K562 (cell line): ENCODE measurements at regions not wholly inside any gene's neighbourhood (a gene's known extent, or its start where the extent isn't known, plus 50 kb on each side); places are given as distances from the start of the nearest gene placed in this dataset.

Experiments used
- ATAC-seq: fragments of 200-7000 bp; cut with Tn5 transposase; 3 replicates; pipeline ENCODE4 v1.9.1; 2020; ENCODE audit warnings: moderate library complexity
- BruUV-seq: library from RNA; stranded (reverse); fragments of 400-500 nt; replicated peaks from 2 replicates; lab custom pipeline; 2021; lab: Mats Ljungman, UMichigan
- CTCF ChIA-PET: fragments of 300-600 bp; formaldehyde crosslinking; extraction: SDS; loops from one replicate; lab custom pipeline; 2021; ENCODE audit warnings: low intra/inter-chr PET ratio; lab: Yijun Ruan, JAX
- POLR2A ChIA-PET: fragments of 300-600, 350-650 bp; sonication (Branson Sonifier 250); formaldehyde crosslinking; extraction: SDS; loops from one replicate; lab custom pipeline; 2021; ENCODE audit warnings: antibody characterized with exemption, inconsistent platforms; lab: Yijun Ruan, JAX
- DNase-seq, 4 experiments: peaks; one replicate each; pipeline versions ENCODE4 v3.0.0 to v3.0.0-alpha.2; 2011 to 2018; ENCODE audit warnings: low spot score in 3 of 4, mixed read lengths in 3 of 4; ENCODE audit errors: extremely low read depth in 1 of 4
- FAIRE-seq: peaks from 2 replicates; lab custom pipeline; 2011; peaks lifted over from hg19 to GRCh38; lab: Jason Lieb, UNC
- H2AFZ ChIP-seq: 2 replicates; pipeline ENCODE4 v1.6.0; 2011; ENCODE audit warnings: low read depth, low read length, control low read depth, inconsistent platforms
- H3K27ac ChIP-seq: fragments of 200-600 bp; 3 replicates; pipeline ENCODE4 v1.8.0; 2011; ENCODE audit warnings: low read depth, mild to moderate bottlenecking, control low read depth, inconsistent platforms, low read length, moderate library complexity, mixed read lengths; ENCODE audit errors: extremely low read depth
- H3K27me3 ChIP-seq, 2 experiments: fragments of 300-600 bp in 1 of 2; 2 replicates in 1 of 2; 3 replicates in 1 of 2; pipeline versions ENCODE4 v1.6.0 to v1.8.0; 2011; ENCODE audit warnings: inconsistent platforms in 2 of 2, low read length in 2 of 2, mild to moderate bottlenecking in 1 of 2, mixed read lengths in 1 of 2, moderate library complexity in 1 of 2; ENCODE audit not compliant: control insufficient read depth in 2 of 2, insufficient read depth in 2 of 2
- H3K36me3 ChIP-seq: fragments of 300-600 bp; 3 replicates; pipeline ENCODE4 v1.8.0; 2011; ENCODE audit warnings: mild to moderate bottlenecking, low read length, inconsistent platforms; ENCODE audit not compliant: control insufficient read depth, insufficient read depth
- H3K4me1 ChIP-seq, 2 experiments: fragments of 200-600 bp in 1 of 2; replicated peaks in 1 of 2; 2 replicates in 1 of 2; 3 replicates in 1 of 2; pipeline versions ENCODE4 v1.5.1 to v1.8.0; 2011; ENCODE audit warnings: inconsistent platforms in 2 of 2, low read length in 2 of 2, mild to moderate bottlenecking in 1 of 2, mixed read lengths in 1 of 2, moderate library complexity in 1 of 2; ENCODE audit not compliant: control insufficient read depth in 2 of 2, insufficient read depth in 2 of 2
- H3K4me2 ChIP-seq: 2 replicates; pipeline ENCODE4 v1.6.1; 2011; ENCODE audit warnings: low read length, control low read depth, inconsistent platforms, mixed read lengths; ENCODE audit not compliant: insufficient read depth
- H3K4me3 ChIP-seq: fragments of 200-600 bp; sonication (generic), shearing (Covaris generic); 2 replicates; pipeline ENCODE4 v1.5.1; 2016; ENCODE audit warnings: control low read depth, inconsistent platforms
- H3K79me2 ChIP-seq: fragments of 200-600 bp; 3 replicates; pipeline ENCODE4 v1.8.0; 2011; ENCODE audit warnings: low read length, inconsistent platforms; ENCODE audit not compliant: control insufficient read depth, insufficient read depth
- H3K9ac ChIP-seq, 2 experiments: 2 replicates each; pipeline versions ENCODE4 v1.6.0 to v1.6.1; 2011; ENCODE audit warnings: low read depth in 2 of 2, low read length in 2 of 2, control low read depth in 1 of 2, inconsistent platforms in 1 of 2, mild to moderate bottlenecking in 1 of 2, mixed read lengths in 1 of 2; ENCODE audit not compliant: insufficient read depth in 1 of 2
- H3K9me1 ChIP-seq: one replicate; pipeline ENCODE4 v1.6.0; 2011; ENCODE audit warnings: inconsistent platforms, mild to moderate bottlenecking, low read length, moderate library complexity; ENCODE audit not compliant: control insufficient read depth, insufficient read depth
- H3K9me3 ChIP-seq: replicated peaks from 2 replicates; pipeline ENCODE4 v1.5.1; 2011; ENCODE audit warnings: low read depth, low read length, inconsistent platforms; ENCODE audit not compliant: control insufficient read depth, insufficient read depth
- H4K20me1 ChIP-seq: replicated peaks from 2 replicates; pipeline ENCODE4 v1.6.1; 2011; ENCODE audit warnings: low read length, inconsistent platforms, mixed read lengths; ENCODE audit not compliant: control insufficient read depth, insufficient read depth
- ARHGAP35 ChIP-seq: fragments of 450-650 bp; IDR thresholded peaks from 2 replicates; pipeline ENCODE4 v1.6.1; 2018; ENCODE audit not compliant: partially characterized antibody
- ARID3B ChIP-seq: fragments of 250-450 bp; sonication (Bioruptor Pico); IDR thresholded peaks from 2 replicates; pipeline ENCODE4 v1.4.0; 2020; ENCODE audit warnings: borderline replicate concordance
- BRF2 ChIP-seq: IDR thresholded peaks from 3 replicates; pipeline ENCODE4 v1.6.1; 2011; ENCODE audit warnings: borderline replicate concordance, mild to moderate bottlenecking; ENCODE audit not compliant: insufficient read length, insufficient read depth
- FOXK1 ChIP-seq: sonication (generic); formaldehyde crosslinking; IDR thresholded peaks from 2 replicates; pipeline ENCODE4 v1.8.0; 2022; ENCODE audit warnings: missing genetic modification reagents, mild to moderate bottlenecking, borderline replicate concordance
- HINFP ChIP-seq: fragments of 450-650 bp; conservative IDR thresholded peaks from 2 replicates; pipeline ENCODE4 v1.6.1; 2016; ENCODE audit warnings: missing genetic modification characterization, low read depth, mild to moderate bottlenecking, control low read depth, missing compliant biosample characterization
- MAFK ChIP-seq: IDR thresholded peaks from 2 replicates; pipeline ENCODE4 v1.6.1; 2011; ENCODE audit warnings: low read length, improper control_type of control experiment
- MNT ChIP-seq, 2 experiments: fragments of 450-650 bp; conservative IDR thresholded peaks; 2 replicates each; pipeline ENCODE4 v1.6.1; 2017; ENCODE audit warnings: mild to moderate bottlenecking in 2 of 2, moderate library complexity in 2 of 2
- RBM14 ChIP-seq: fragments of 200-400 bp; formaldehyde crosslinking; IDR thresholded peaks from 2 replicates; pipeline ENCODE4 v1.6.1; 2018; ENCODE audit warnings: low read depth, mild to moderate bottlenecking, low read length, moderate library complexity, borderline replicate concordance; ENCODE audit not compliant: insufficient read depth
- ZFPM2 ChIP-seq: fragments of 250-450 bp; sonication (Bioruptor Pico); IDR thresholded peaks from 2 replicates; pipeline ENCODE4 v1.5.1; 2022; ENCODE audit warnings: mild to moderate bottlenecking
- WGBS: fragments of 100-300 bp; shearing (Covaris generic); methylation state at CpG from one replicate; pipeline ENCODE4 v1.1.6; 2016; ENCODE audit warnings: low coverage, mixed read lengths; ENCODE audit not compliant: insufficient coverage; ENCODE audit errors: missing lambda C conversion rate; 5-methylcytosine and 5-hydroxymethylcytosine counted together
- in situ Hi-C: fragments of 300-500 bp; cut with MboI; formaldehyde crosslinking; loops from 4 replicates; pipeline ENCODE4 v1.15.0; 2018; ENCODE audit warnings: inconsistent platforms, mixed read lengths
- intact Hi-C: fragments of 100-400 bp; cut with micrococcal nuclease; formaldehyde crosslinking; loops from 2 replicates; pipeline ENCODE4 v1.14.2; 2022

- in situ Hi-C loops: no loop called here
- no peaks in the 10 kb centered on the region for H3K36me3 ChIP-seq
- no peak overlapping the region for H3K27ac ChIP-seq
- no peak for DNase-seq
- H3K4me1 ChIP-seq: no peaks in the 10 kb centered on the region
- FAIRE-seq: no peak
- no peaks in the 10 kb centered on the region for H3K9me3 ChIP-seq
- H3K4me3 ChIP-seq: no peak overlapping the region
- H3K9ac ChIP-seq: no peak overlapping the region
- intact Hi-C loops: no loop called here
- ChIA-PET CTCF (no interaction called here), POLR2A (no interaction called here)
- H4K20me1 ChIP-seq: no peaks in the 10 kb centered on the region
- WGBS: 8% methylated on average over 1 of the region's 1 CpG
- no peak overlapping the region for H2AFZ ChIP-seq
- H3K79me2 ChIP-seq: no peaks in the 10 kb centered on the region
- no peaks in the 10 kb centered on the region for H3K9me1 ChIP-seq
- no TSS peak for BruUV-seq
- ATAC-seq: no peak
- no peak overlapping the region for H3K4me2 ChIP-seq
- no peak for TF ChIP-seq ZFPM2 (CRISPR knock-in tag)
- H3K27me3 ChIP-seq: no peaks in the 10 kb centered on the region
Observed at GRCh38 chr14:28059254-28059653, 707.3 kb upstream of the FOXG1 start.

- H3K36me3 ChIP-seq: no peaks in the 10 kb centered on the region
- H2AFZ ChIP-seq: no peak overlapping the region
- no peaks in the 10 kb centered on the region for H3K4me1 ChIP-seq
- no peak overlapping the region for H3K9ac ChIP-seq
- in situ Hi-C loops (no loop called here), intact Hi-C loops (no loop called here)
- no peak for ATAC-seq
- DNase-seq: no peak
- no peak overlapping the region for H3K4me2 ChIP-seq
- no peaks in the 10 kb centered on the region for H4K20me1 ChIP-seq
- CTCF ChIA-PET: no interaction called here
- 0% methylated on average over 1 of the region's 1 CpG for WGBS
- POLR2A ChIA-PET: interaction anchor here (0.6 to 0.7 kb wide), 2 partner anchors 600 to 630 kb away, joined by 3 read pairs; no protein-coding TSS in a partner anchor
- H3K27ac ChIP-seq: no peak overlapping the region
- H3K9me3 ChIP-seq: no peaks in the 10 kb centered on the region
- no peaks in the 10 kb centered on the region for H3K9me1 ChIP-seq
- no TSS peak for BruUV-seq
- H3K79me2 ChIP-seq: no peaks in the 10 kb centered on the region
- no peak overlapping the region for H3K4me3 ChIP-seq
- FAIRE-seq: no peak
- H3K27me3 ChIP-seq: no peaks in the 10 kb centered on the region
- TF ChIP-seq MAFK (no peak), MNT (conservative IDR thresholded peaks at IDR 0.05) (no peak), HINFP (tag) (no peak), BRF2 (no peak), ARID3B (CRISPR knock-in tag) (no peak), RBM14 (no peak), FOXK1 (no peak), ARHGAP35 (no peak)
Observed at GRCh38 chr14:28061006-28061405, 705.6 kb upstream of the FOXG1 start.
